ENCODE measurements at regions not wholly inside any gene's neighbourhood (a gene's known extent, or its start where the extent isn't known, plus 50 kb on each side); places are given as distances from the start of the nearest gene placed in this dataset.
A peak's percentile ranks its signal among the peaks of the same experiment; 100 is the strongest.
"Not testable (repeated sequence)": the region's sequence is repeated elsewhere in the genome, so short reads cannot be mapped to it uniquely, and the experiment has no call there.

GRCh38 chr13:50451609-50452008 is 391.9 kb downstream of the DLEU7 start:
- DNase-seq (ENCODE audit: low read depth, low spot score), result peak; percentile 12

- DNase-seq (ENCODE audit: low read depth, low spot score), result no peak
Observed at GRCh38 chr13:50452028-50452427, 391.5 kb downstream of the DLEU7 start.

GRCh38 chr13:50452756-50453155 is 390.7 kb downstream of the DLEU7 start:
- DNase-seq (ENCODE audit: low read depth, low spot score), result no peak

GRCh38 chr13:50453188-50453587 is 390.3 kb downstream of the DLEU7 start:
- DNase-seq (ENCODE audit: low read depth, low spot score), result no peak

GRCh38 chr13:50456111-50456510 is 387.4 kb downstream of the DLEU7 start:
- peak; percentile 49 for DNase-seq (ENCODE audit: low read depth, low spot score)

GRCh38 chr13:50457415-50458393 is 385.8 kb downstream of the DLEU7 start:
- no peak for DNase-seq (ENCODE audit: low read depth, low spot score)

GRCh38 chr13:50459046-50459445 is 384.4 kb downstream of the DLEU7 start:
- DNase-seq (ENCODE audit: low read depth, low spot score), result no peak

GRCh38 chr13:50459658-50460057 is 383.8 kb downstream of the DLEU7 start:
- no peak for DNase-seq (ENCODE audit: low read depth, low spot score)

GRCh38 chr13:50460358-50460757 is 383.1 kb downstream of the DLEU7 start:
- DNase-seq (ENCODE audit: low read depth, low spot score), result no peak

- DNase-seq (ENCODE audit: low read depth, low spot score), result no peak
Observed at GRCh38 chr13:50461189-50461588, 382.3 kb downstream of the DLEU7 start.

GRCh38 chr13:50463719-50464118 is 379.8 kb downstream of the DLEU7 start:
- DNase-seq (ENCODE audit: low read depth, low spot score), result no peak

- no peak for DNase-seq (ENCODE audit: low read depth, low spot score)
Observed at GRCh38 chr13:50464349-50465251, 378.9 kb downstream of the DLEU7 start.

GRCh38 chr13:50466456-50466855 is 377.0 kb downstream of the DLEU7 start:
- DNase-seq (ENCODE audit: low read depth, low spot score), result no peak

GRCh38 chr13:50467156-50468110 is 376.1 kb downstream of the DLEU7 start:
- no peak for DNase-seq (ENCODE audit: low read depth, low spot score)

- DNase-seq (ENCODE audit: low read depth, low spot score), result no peak
Observed at GRCh38 chr13:50468849-50469669, 374.4 kb downstream of the DLEU7 start.

GRCh38 chr13:50473050-50473449 is 370.4 kb downstream of the DLEU7 start:
- DNase-seq (ENCODE audit: low read depth, low spot score), result not testable (repeated sequence)

GRCh38 chr13:50474088-50474662 is 369.3 kb downstream of the DLEU7 start:
- no peak for DNase-seq (ENCODE audit: low read depth, low spot score)

GRCh38 chr13:50476577-50477285 is 366.8 kb downstream of the DLEU7 start:
- DNase-seq (ENCODE audit: low read depth, low spot score), result no peak

GRCh38 chr13:50481936-50482335 is 361.6 kb downstream of the DLEU7 start:
- DNase-seq (ENCODE audit: low read depth, low spot score), result no peak

All from astrocyte of the hippocampus (primary cell).